G401 (cell line): ENCODE measurements at regions not wholly inside any gene's neighbourhood (a gene's known extent, or its start where the extent isn't known, plus 50 kb on each side); places are given as distances from the start of the nearest gene placed in this dataset.
"Not testable (repeated sequence)": the region's sequence is repeated elsewhere in the genome, so short reads cannot be mapped to it uniquely, and the experiment has no call there.

Source experiments
- DNase-seq: peaks from one replicate; pipeline ENCODE4 v3.0.0-alpha.2; 2015; ENCODE audit warnings: low spot score
- in situ Hi-C: cut with HindIII; loops from 2 replicates; pipeline ENCODE4 v1.10.0; 2016; ENCODE audit warnings: low sequenced_read_pairs, mixed read lengths

GRCh38 chr5:56638061-56638621, 177.2 kb upstream of the MAP3K1 start:
- no peak for DNase-seq
- in situ Hi-C loops: no loop called here

- peak; percentile 11 for DNase-seq
- in situ Hi-C loops: no loop called here
Observed at GRCh38 chr5:56637321-56637920, 177.9 kb upstream of the MAP3K1 start.

GRCh38 chr5:56633950-56634349, 181.4 kb upstream of the MAP3K1 start:
- no peak for DNase-seq
- in situ Hi-C loops: no loop called here

GRCh38 chr5:56632939-56633338, 182.4 kb upstream of the MAP3K1 start:
- no peak for DNase-seq
- in situ Hi-C loops: no loop called here

- in situ Hi-C loops: no loop called here
- DNase-seq: no peak
Observed at GRCh38 chr5:56632199-56632598, 183.2 kb upstream of the MAP3K1 start.

GRCh38 chr5:56631719-56632118, 183.6 kb upstream of the MAP3K1 start:
- in situ Hi-C loops: no loop called here
- no peak for DNase-seq

- DNase-seq, in situ Hi-C loops: not testable (repeated sequence)
Observed at GRCh38 chr5:56628616-56629015, 186.7 kb upstream of the MAP3K1 start.

GRCh38 chr5:56625541-56625940, 189.8 kb upstream of the MAP3K1 start:
- in situ Hi-C loops: no loop called here
- no peak for DNase-seq

- no peak for DNase-seq
- in situ Hi-C loops: no loop called here
Observed at GRCh38 chr5:56624751-56625150, 190.6 kb upstream of the MAP3K1 start.

- in situ Hi-C loops: no loop called here
Observed at GRCh38 chr5:56622141-56622540, 193.2 kb upstream of the MAP3K1 start.

GRCh38 chr5:56620903-56621677, 194.3 kb upstream of the MAP3K1 start:
- no peak for DNase-seq
- in situ Hi-C loops: no loop called here

More at GRCh38 chr5:56622141-56622540, 193.2 kb upstream of the MAP3K1 start:
- no peak for DNase-seq

GRCh38 chr5:56617998-56618397, 197.4 kb upstream of the MAP3K1 start:
- DNase-seq: no peak

GRCh38 chr5:56616454-56617160, 198.7 kb upstream of the MAP3K1 start:
- no peak for DNase-seq
- in situ Hi-C loops: no loop called here

More at GRCh38 chr5:56617998-56618397, 197.4 kb upstream of the MAP3K1 start:
- in situ Hi-C loops: no loop called here

GRCh38 chr5:56615361-56616153, 199.8 kb upstream of the MAP3K1 start:
- in situ Hi-C loops: no loop called here
- DNase-seq: peak; percentile 13

GRCh38 chr5:56612759-56613158, 202.6 kb upstream of the MAP3K1 start:
- DNase-seq: no peak
- in situ Hi-C loops: no loop called here

- no peak for DNase-seq
- in situ Hi-C loops: no loop called here
Observed at GRCh38 chr5:56612353-56612752, 203.0 kb upstream of the MAP3K1 start.

GRCh38 chr5:56610093-56610698, 205.2 kb upstream of the MAP3K1 start:
- in situ Hi-C loops: no loop called here
- DNase-seq: no peak

GRCh38 chr5:56608217-56608925, 207.0 kb upstream of the MAP3K1 start:
- no peak for DNase-seq
- in situ Hi-C loops: no loop called here
